ENCODE measurements at regions not wholly inside any gene's neighbourhood (a gene's known extent, or its start where the extent isn't known, plus 50 kb on each side); places are given as distances from the start of the nearest gene placed in this dataset.

DNA sequence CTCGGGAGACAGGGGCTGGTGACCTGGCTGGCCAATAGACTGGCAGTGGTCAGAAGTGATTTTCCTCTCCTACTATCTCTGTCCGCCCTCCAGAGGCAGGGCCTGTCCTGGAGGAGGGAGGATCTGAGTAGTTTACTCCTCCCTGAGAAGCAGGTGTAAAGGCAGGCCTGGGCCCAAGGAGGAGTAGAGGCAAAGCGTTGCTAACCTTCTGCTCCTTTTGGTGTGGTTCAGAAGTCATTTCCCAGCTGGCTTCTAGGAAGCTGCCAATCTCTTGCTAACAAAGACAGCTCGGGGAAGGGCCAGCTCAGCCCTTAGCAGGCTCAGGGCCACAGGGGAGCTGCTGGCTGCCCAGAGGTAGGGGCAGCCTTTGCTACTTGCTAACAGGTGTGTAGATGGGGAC, 151.1 kb upstream of the NECTIN1 start:
- TF ChIP-seq CTCF (IDR thresholded peaks at IDR 0.05; ENCODE audit: poor library complexity) (no peak), EZH2 (IDR thresholded peaks at IDR 0.05; ENCODE audit: borderline replicate concordance) (no peak), EZH2phosphoT487 (IDR thresholded peaks at IDR 0.05; ENCODE audit: low read depth, severe bottlenecking, unreplicated experiment) (no peak)

Data from hepatocyte (in vitro differentiated cells).